ENCODE measurements at regions not wholly inside any gene's neighbourhood (a gene's known extent, or its start where the extent isn't known, plus 50 kb on each side); places are given as distances from the start of the nearest gene placed in this dataset.
"Not testable (repeated sequence)": the region's sequence is repeated elsewhere in the genome, so short reads cannot be mapped to it uniquely, and the experiment has no call there.

DNA sequence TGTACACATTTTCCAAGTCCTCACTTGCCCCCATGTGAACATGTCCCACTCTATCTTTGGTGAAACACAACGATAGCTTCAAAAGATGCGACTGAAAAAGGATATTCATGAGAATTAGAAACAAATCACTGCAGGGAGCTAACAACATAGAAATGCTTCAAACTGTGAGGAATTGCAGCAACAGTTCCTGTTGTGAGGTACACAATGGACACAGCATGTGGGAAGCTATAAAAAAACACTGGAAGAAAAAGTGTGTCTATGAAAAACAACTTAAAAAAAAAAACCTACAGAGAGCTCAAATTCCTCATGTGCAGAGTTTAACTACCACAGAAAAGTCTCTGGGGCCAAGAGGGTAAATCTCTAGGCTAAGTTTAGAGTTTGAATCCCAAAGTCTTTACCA is 51.6 kb upstream of the BLTP1 start:
- no peak for DNase-seq (ENCODE audit: low spot score)

- peak; percentile 68 for DNase-seq (ENCODE audit: low spot score)
Measured at GRCh38 chr4:122099896-122100295, 52.2 kb upstream of the BLTP1 start.

- no peak for DNase-seq (ENCODE audit: low spot score)
Measured at GRCh38 chr4:122091836-122092405, 60.2 kb upstream of the BLTP1 start.

- DNase-seq (ENCODE audit: low spot score) = no peak
Measured at GRCh38 chr4:122091397-122091796, 60.7 kb upstream of the BLTP1 start.

DNA sequence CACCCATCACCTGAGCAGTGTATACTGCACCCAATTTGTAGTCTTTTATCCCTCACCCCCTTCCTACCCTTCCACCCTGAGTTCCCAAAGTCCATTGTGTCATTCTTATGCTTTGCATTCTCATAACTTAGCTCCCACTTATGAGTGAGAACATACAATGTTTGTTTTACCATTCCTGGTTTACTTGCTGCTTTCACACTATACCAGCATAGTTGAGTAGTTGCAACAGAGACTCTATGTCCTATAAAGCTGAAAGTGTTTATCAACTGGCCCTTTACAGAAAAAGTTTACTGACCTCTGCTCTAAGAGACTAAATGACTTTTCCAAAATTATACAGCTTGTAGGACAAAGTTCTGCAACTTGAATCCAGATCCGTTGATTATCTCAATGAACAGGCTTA is 61.1 kb upstream of the BLTP1 start:
- DNase-seq (ENCODE audit: low spot score) = no peak

DNA sequence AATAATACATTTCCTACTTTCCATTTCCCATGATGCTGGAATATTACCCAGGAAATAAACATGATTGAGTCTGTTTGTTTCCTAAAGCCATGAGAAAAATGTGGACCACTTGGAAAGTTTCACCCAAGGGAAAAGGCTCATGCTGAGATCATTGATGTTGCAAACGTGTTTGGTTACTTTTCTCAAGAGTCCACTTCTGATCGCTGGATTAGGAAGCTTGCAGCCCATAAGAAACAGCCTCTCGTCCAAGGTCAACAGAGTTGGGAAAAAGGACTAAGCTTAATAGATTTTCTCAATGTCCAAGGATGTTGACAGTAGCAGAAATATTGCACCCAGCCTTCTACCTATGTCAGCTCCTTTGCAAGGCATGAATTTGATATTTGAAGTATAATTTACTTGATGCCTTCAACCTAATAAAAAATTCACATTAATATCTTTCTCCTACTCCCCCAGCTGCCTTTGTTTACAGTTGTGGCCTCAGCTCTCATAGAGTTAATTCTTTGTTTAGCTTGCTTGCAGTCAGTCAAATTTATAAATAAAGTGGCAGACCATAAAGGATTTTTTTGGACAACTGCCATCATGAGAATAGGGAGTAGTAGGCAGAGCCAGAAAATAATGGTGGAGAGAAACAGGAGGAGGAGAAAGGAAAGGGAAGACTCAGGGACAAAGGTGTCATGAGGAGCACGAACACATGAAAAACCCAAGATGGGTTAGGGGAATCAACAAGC is 65.6 kb upstream of the BLTP1 start:
- DNase-seq (ENCODE audit: low spot score) = no peak

- no peak for DNase-seq (ENCODE audit: low spot score)
Measured at GRCh38 chr4:122083989-122084388, 68.1 kb upstream of the BLTP1 start.

- no peak for DNase-seq (ENCODE audit: low spot score)
Measured at GRCh38 chr4:122083351-122083750, 68.8 kb upstream of the BLTP1 start.

DNA sequence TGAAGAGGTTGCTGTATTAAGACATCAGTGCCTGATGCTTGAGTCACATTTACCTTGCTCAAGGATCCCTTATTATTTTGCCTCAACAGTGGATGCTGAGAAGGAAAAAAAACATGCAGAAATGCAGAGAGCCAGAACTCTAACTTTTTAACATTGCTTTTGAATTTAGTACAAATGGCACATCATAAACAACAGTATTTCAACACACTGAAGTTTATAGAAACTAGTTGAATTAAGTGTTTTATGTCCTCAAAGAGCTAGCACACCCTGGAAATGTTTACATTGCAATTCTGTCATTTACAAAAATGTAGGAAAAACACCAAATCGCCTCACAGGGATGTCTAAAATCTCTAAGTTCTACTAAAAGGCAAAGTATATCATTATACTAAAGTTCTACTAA is 69.5 kb upstream of the BLTP1 start:
- DNase-seq (ENCODE audit: low spot score) = no peak

DNA sequence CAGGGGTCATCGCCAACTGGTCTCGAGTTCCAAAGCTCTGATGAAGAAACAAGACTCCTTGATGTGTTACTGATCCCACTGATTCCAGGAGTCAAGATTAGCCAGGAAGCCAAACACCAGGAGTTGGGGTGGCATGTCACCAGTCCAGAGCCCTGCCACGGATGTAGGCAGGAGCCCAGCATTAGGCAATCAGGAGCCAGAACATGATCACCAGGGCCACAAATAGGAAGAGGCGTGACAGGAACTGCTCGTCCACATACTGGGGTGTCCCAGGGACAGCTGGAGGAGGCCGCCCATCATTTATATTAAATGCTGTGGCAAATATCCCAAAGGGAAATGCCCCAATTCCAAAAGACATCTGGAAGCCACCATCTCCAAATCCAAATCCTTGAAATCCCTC is 74.5 kb upstream of the BLTP1 start:
- not testable (repeated sequence) for DNase-seq (ENCODE audit: low spot score)

- DNase-seq (ENCODE audit: low spot score) = not testable (repeated sequence)
Measured at GRCh38 chr4:122076835-122077234, 75.3 kb upstream of the BLTP1 start.

DNA sequence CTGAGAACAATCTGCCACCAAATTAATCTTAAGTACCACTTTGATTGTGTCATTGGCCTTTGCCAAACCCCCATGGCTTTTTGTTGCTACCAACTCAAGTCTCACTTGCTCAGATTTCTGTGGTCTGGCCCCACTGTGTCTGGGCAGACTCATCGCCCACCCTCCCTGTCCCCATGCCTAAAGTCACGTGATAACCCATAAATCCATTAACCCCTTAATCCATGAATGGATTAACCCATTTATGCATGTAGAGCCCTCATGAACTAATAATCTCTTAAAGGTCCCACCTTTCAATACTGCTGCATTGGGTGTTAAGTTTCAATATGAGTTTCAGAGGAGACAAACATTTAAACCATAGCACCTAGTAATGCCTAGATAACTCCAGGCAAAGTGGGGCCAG is 78.5 kb upstream of the BLTP1 start:
- DNase-seq (ENCODE audit: low spot score) = no peak

DNA sequence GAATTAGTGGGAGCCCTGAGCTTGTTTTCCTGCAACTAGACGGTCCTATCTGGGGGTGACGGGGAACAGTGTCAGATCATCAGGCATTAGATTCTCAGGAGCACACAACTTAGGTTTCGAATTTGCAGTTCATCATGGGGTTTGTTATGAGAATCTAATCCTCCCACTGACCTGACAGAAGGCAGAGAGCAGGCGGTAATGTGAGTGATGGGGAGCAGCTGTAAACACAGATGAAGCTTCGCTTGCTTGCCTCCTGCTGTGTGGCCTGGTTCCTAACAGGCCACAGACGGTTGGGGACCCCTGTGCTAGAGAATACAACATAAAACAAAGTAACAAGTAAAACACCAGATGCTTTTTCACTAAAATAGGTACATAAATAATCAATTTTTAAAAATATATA is 86.2 kb upstream of the BLTP1 start:
- DNase-seq (ENCODE audit: low spot score) = no peak

- no peak for DNase-seq (ENCODE audit: low spot score)
Measured at GRCh38 chr4:122065149-122065548, 87.0 kb upstream of the BLTP1 start.

DNA sequence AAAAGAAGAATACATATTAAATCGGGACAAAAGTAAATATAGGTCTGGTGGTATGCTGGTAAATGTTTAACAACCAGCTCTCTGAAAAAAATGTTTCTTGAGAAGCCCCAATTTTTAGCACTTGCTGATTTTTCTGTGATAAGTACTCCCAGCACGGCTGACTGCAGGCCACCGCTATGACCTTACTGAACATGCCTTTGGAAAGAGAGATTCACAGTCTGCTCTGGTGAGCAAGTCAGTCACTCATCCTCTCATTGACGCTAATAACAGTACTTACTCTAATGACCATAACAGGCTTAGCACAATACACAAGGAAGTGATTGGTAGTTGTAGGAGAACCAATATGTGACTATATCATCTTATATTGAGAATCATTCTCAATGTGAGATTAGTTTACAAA is 98.9 kb upstream of the BLTP1 start:
- peak; percentile 11 for DNase-seq (ENCODE audit: low spot score)

DNA sequence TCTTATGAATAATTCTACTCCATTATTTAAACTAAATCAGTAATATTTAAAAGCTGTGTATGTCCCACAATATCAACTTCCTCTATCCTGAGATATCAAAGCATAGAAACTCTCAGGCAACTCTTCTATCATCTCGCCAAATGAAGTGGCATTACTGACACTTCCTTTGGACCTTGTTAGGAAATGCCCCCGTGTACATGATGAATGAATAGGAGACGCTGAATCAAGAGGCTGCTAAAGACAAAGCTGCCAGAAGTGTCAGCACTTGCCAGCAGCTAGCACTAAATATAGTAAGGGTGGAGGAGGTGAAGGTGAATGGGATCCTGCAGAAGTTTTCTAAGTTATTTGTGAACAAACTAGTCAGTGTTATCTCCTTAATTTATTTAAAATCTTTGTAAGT is 99.5 kb upstream of the BLTP1 start:
- DNase-seq (ENCODE audit: low spot score) = no peak

- DNase-seq (ENCODE audit: low spot score) = peak; percentile 51
Measured at GRCh38 chr4:122050841-122051240, 99.0 kb upstream of the TRPC3 start.

DNA sequence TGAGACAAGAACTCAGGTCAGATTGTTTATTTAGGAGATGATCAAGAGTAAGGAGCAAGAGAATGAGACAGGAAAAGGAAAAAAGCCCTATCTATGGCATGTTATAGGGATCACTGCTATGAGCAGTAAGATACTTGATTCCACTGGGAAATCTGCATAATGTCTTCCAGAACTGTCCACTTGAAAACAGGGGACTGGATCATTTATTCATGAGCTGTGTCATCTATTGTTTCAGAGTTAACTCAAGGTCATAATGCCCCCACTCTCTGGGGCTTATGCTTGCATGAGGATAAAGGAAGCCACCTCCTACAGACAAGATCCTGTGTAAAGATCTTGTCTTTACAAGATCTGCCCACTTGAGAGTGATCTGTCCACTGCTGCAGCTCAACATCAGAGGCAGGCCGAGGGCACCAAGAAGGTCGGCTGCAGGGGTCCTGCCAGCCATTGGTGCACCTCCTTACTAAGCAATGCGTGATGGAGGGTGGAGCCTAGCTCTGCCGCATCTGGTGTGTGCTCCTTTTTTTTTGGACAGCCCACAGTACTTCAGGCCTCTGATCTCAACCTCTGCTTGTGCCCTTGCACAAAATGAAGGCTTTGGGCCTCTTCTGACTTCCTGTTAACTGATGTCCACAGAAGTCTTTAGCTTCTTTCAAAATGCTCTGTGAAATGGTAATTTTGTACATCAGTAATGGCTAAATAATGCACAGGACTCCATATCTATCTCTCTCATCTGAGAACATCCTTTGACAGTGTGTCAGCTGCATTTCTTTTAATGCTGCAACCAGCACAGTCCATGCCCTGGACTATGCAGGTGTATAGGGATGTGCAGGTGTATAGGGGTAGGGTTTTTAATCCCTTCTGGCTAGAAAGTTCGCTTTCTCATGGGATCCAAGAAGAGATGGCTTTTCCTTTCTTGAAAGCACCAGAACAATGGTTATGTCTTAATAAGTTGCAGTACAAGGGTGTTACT is 95.9 kb upstream of the TRPC3 start:
- DNase-seq (ENCODE audit: low spot score) = peak; percentile 8

DNA sequence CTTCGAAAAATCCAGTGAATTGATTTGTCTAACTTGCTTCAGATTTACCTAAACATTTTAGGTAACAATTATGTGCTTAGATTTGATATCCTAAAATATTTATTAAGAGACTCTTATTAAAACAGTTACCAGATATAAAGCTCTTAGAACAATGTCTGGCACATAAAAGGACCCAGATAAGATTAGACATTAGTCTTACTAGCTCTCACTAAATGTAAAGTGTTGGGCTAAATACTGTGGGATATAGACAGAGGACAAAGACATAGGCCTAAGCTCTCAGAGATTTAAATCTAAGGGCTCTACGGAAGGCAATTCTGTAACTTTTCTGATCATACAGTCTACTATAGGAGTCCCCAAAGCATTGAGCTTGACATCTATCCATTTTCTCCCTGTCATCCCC is 94.4 kb upstream of the TRPC3 start:
- no peak for DNase-seq (ENCODE audit: low spot score)

DNA sequence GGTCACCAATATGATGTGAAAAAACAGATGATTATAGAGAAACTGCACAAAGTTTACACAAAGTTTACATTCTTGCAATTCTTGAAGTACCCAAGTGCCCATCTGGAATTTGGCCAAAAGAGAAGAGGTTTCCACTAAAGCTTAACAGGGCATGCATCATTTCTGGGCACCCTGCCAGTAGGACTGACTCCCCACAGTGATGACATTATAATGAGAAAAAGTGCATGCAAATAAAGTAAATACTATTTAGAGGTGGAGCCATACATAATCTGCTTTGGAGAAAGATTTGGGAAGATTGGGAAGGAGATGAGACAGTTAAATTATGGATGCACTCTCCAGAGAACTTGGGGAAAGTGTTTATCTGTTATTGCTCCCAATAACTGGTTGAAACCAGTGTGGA is 93.7 kb upstream of the TRPC3 start:
- peak; percentile 98 for DNase-seq (ENCODE audit: low spot score)

- DNase-seq (ENCODE audit: low spot score) = no peak
Measured at GRCh38 chr4:122044501-122044900, 92.6 kb upstream of the TRPC3 start.

DNA sequence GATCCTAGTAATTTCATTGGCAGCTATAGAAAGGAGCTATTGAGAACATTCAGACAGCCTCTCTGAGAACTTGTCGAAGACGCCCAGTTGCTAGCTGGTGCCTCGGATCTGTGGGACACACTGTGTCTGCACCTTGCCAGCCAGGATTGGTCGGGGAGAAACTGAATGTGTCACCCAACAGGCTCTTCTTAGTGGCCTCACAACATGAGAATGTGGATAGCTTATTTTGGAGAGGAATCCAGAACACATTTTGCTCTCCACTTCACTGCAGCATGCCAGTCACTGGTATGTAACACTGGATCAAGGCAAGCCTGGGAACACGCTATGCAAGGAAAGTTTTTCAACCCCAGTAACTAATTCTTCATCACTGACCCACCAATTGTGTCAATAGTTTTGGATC is 89.5 kb upstream of the TRPC3 start:
- DNase-seq (ENCODE audit: low spot score) = no peak

GRCh38 chr4:122038896-122039295 is 87.0 kb upstream of the TRPC3 start:
- DNase-seq (ENCODE audit: low spot score) = no peak

Measured in kidney tubule cell (primary cell).